Upper lobe of left lung (tissue), 4 donors: ENCODE measurements at regions not wholly inside any gene's neighbourhood (a gene's known extent, or its start where the extent isn't known, plus 50 kb on each side); places are given as distances from the start of the nearest gene placed in this dataset.

Source experiments
- EP300 ChIP-seq, 4 donors: sonication (generic); formaldehyde crosslinking; IDR thresholded peaks; one replicate each; pipeline ENCODE4 v1.5.1; 2017; ENCODE audit warnings: antibody characterized with exemption in 4 of 4, control low read depth in 2 of 4
- POLR2AphosphoS5 ChIP-seq, 2 donors: sonication (generic); formaldehyde crosslinking; IDR thresholded peaks; one replicate each; pipeline ENCODE4 v1.5.1; 2017; ENCODE audit warnings: antibody characterized with exemption in 2 of 2
- TF ChIP-seq, protein P1 (sequence below), 6 experiments: fragments of 450-650 bp in 4 of 6; fragments of 200-600 bp in 2 of 6; sonication (generic) in 2 of 6; IDR thresholded peaks; one replicate each; pipeline ENCODE4 v1.5.1; 2016 to 2019; ENCODE audit warnings: antibody characterized with exemption in 6 of 6

DNA sequence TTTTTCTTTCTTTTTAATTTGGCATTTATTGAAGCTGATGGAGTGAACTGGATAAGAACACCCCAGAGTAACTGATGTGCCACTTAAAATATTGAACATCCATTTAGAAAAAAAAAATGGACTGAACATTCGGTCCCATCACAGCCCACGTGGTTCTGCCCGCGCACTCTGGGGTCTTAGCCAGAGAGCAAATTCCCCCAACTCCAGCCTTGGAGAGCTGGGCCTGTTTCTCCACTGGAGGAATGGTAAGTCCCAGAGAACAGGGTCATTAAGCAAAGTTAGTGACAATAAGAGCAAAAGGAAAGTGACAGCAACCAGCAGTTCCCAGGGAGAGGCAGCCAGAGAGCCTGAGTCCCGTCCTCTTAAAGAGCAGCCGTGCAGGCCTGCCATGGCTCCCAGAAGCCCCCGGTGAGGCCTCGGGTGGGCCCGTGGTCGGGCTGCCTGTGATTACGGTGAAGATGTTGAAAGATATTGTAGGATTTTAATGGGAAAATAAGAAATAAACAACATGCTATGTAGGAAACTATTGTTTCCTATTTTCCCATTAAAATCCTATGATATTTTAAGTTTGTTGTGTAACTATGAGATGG, 487.9 kb upstream of the MKI67 start:
- TF ChIP-seq, protein P1, sequence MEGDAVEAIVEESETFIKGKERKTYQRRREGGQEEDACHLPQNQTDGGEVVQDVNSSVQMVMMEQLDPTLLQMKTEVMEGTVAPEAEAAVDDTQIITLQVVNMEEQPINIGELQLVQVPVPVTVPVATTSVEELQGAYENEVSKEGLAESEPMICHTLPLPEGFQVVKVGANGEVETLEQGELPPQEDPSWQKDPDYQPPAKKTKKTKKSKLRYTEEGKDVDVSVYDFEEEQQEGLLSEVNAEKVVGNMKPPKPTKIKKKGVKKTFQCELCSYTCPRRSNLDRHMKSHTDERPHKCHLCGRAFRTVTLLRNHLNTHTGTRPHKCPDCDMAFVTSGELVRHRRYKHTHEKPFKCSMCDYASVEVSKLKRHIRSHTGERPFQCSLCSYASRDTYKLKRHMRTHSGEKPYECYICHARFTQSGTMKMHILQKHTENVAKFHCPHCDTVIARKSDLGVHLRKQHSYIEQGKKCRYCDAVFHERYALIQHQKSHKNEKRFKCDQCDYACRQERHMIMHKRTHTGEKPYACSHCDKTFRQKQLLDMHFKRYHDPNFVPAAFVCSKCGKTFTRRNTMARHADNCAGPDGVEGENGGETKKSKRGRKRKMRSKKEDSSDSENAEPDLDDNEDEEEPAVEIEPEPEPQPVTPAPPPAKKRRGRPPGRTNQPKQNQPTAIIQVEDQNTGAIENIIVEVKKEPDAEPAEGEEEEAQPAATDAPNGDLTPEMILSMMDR (IDR thresholded peaks at IDR 0.05), result no peak
- TF ChIP-seq POLR2AphosphoS5 (IDR thresholded peaks at IDR 0.05) (no peak), EP300 (IDR thresholded peaks at IDR 0.05) (no peak)
